SJCRH30 (cell line): ENCODE measurements at regions not wholly inside any gene's neighbourhood (a gene's known extent, or its start where the extent isn't known, plus 50 kb on each side); places are given as distances from the start of the nearest gene placed in this dataset.
A peak's percentile ranks its signal among the peaks of the same experiment; 100 is the strongest.

ENCODE experiments used
- DNase-seq, 2 experiments: peaks; one replicate each; pipeline ENCODE4 v3.0.0-alpha.2; 2015 to 2020
- H3K27ac ChIP-seq: fragments of 250-450 bp; sonication (Bioruptor Pico); 2 replicates; pipeline ENCODE4 v1.5.1; 2020; ENCODE audit warnings: mild to moderate bottlenecking, moderate library complexity
- H3K27me3 ChIP-seq: fragments of 250-450 bp; sonication (Bioruptor Pico); 2 replicates; pipeline ENCODE4 v1.5.1; 2020; ENCODE audit warnings: mild to moderate bottlenecking, moderate library complexity
- H3K36me3 ChIP-seq: fragments of 250-450 bp; sonication (Bioruptor Pico); 2 replicates; pipeline ENCODE4 v1.5.1; 2020; ENCODE audit warnings: mild to moderate bottlenecking, moderate library complexity
- H3K4me1 ChIP-seq: fragments of 250-450 bp; sonication (Bioruptor Pico); 2 replicates; pipeline ENCODE4 v1.5.1; 2020; ENCODE audit warnings: mild to moderate bottlenecking, moderate library complexity
- H3K4me3 ChIP-seq: fragments of 250-450 bp; sonication (Bioruptor Pico); 2 replicates; pipeline ENCODE4 v1.5.1; 2020; ENCODE audit warnings: mild to moderate bottlenecking, moderate library complexity
- H3K9me3 ChIP-seq: fragments of 250-450 bp; sonication (Bioruptor Pico); replicated peaks from 2 replicates; pipeline ENCODE4 v1.5.1; 2020; ENCODE audit warnings: mild to moderate bottlenecking, moderate library complexity

DNA sequence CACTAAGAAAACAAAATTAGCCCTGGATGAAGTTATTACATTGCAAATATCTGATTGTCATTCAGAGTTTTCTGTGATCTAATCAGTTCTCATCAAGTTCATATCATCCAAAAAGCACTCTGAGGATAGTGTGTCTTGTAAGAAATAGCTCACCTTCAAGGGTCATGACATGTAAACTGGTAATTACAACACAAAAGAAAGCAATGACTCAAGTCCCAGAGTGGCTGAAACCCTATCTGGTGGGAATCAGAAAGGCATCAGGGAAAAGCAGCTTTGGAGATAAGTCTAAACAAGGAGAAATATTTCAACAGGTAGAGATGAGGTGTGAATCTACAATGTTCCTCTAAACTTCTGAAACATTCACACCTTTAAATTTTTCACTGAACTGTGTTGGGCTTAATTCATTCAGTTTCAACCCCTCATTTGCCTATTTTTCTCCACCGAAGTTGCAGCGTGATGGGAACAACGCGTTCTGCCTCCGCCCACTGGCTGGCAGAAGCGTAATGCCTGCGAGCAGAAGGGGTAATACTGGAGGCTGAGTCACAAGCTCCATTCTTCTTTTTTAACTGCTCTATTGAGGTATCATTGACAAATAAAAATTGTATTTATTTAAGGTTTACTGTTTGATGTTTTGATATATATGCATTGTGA, 155.2 kb upstream of the IPO5 start:
- Histone ChIP-seq H3K4me3 (no peak overlapping the region), H3K36me3 (no peaks in the 10 kb centered on the region), H3K27ac (no peak overlapping the region), H3K9me3 (no peaks in the 10 kb centered on the region), H3K27me3 (no peaks in the 10 kb centered on the region), H3K4me1 (no peaks in the 10 kb centered on the region)
- DNase-seq = no peak

DNA sequence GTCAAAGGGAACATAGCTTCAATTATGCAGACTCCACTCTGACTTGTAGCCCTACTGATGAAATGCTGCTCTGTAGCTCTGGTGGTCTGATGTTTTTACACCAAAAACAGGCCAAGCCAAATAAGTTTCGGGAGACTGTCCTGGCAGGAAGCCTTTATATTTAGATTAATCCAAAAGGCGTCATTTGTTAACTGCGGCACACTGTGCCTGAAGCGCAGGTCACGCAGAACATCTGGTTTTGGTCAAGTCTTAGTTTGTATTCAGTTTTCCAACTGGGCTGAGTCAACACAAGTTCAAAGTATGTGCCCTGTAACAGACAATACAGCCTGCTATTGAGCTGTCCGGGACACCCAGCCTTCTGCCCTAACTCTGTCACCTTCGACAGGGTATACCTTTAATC, 154.6 kb upstream of the IPO5 start:
- DNase-seq = no peak
- H3K27me3 ChIP-seq = no peaks in the 10 kb centered on the region

DNA sequence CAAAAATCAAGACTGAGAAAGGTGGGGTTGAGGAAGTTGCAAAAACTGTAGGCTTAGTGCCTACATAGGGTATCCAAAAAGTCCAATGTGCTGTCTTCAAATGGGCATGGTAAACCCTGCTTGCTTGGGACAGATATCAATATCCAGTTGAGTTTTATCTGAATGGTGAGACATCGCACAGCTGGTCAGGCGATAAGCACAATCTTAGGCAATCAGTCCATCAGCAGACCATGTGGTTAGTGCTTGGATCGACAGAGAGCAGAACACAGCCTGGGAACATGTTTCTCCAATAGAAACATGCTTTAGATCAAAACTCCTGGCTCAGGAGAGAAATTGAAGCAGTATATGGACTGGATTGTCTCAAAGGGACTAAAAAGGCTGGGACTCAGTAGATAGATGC, 151.3 kb upstream of the IPO5 start:
- no peak for DNase-seq
- no peak overlapping the region for H3K4me3 ChIP-seq
- no peaks in the 10 kb centered on the region for H3K4me1 ChIP-seq
- H3K9me3 ChIP-seq = no peaks in the 10 kb centered on the region
- no peaks in the 10 kb centered on the region for H3K36me3 ChIP-seq
- H3K27ac ChIP-seq = no peak overlapping the region
- H3K27me3 ChIP-seq = no peaks in the 10 kb centered on the region

More for the DNA sequence above, 154.6 kb upstream of the IPO5 start:
- Histone ChIP-seq H3K36me3 (no peaks in the 10 kb centered on the region), H3K4me3 (no peak overlapping the region), H3K4me1 (no peaks in the 10 kb centered on the region), H3K9me3 (no peaks in the 10 kb centered on the region), H3K27ac (no peak overlapping the region)

DNA sequence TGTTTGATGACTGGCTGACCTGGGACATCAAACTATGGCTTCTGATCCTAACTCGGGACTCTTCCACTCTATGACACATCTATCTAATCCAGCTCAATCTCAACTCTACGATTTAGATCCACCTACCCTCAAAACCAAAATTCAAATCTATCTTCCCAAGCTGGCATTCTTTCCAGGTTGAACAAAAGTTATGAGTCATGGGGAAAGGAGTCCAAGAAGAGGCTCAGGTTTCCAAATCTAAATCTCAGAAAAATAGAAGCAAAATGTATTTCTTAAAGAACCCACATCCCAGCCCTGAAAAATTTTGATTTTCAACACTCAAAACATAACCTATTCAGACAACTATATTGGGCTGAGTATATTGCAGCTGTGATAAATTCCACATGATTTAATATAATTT, 143.9 kb upstream of the IPO5 start:
- no peak for DNase-seq
- Histone ChIP-seq H3K4me1 (no peaks in the 10 kb centered on the region; the same call in 1 of the 2 replicates), H3K36me3 (no peaks in the 10 kb centered on the region), H3K27me3 (no peaks in the 10 kb centered on the region), H3K27ac (no peak overlapping the region), H3K4me3 (no peak overlapping the region), H3K9me3 (no peaks in the 10 kb centered on the region; the same call in 1 of the 2 replicates)

DNA sequence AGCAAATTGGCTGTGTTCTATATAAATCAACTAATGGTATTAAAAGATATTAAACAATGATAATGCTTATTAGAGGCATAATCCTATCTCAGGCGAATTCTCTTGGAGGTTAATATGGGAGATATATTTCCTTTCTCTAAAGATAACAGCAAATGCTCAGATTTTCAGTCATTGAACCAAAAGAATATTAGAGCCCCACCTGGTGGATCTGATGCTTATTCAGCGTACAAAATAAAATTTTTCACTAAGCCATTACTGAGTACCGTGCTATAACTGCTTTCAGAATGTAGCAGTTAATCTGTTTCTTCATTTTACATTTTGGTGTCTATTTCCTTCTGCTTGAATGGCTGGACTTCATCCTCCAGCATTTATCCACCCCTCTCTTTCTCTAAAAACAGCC, 143.3 kb upstream of the IPO5 start:
- Histone ChIP-seq H3K27ac (no peak overlapping the region), H3K4me3 (no peak overlapping the region), H3K36me3 (no peaks in the 10 kb centered on the region), H3K4me1 (no peaks in the 10 kb centered on the region; the same call in 1 of the 2 replicates), H3K9me3 (no peaks in the 10 kb centered on the region; the same call in 1 of the 2 replicates), H3K27me3 (no peaks in the 10 kb centered on the region)
- peak in 1 of 2 experiments; percentile 30 for DNase-seq

DNA sequence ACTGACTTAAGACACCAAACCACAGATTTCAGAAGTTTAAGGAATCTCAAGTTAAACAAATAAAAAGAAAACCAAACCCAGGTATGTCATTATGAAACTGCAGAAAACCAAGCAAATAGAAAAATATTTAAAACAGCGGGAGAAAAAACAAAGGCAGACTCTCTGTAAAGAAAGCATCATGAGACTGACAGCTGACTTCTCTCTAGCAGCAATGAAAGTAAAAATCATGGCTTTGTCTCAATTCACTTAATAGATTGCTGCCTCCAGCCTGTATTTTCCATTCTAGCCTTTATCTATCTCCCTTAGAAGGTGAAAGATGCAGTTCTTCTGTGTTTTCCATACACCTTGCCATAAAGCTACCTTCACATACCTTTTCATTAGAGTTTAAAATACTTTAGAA, 131.1 kb upstream of the IPO5 start:
- Histone ChIP-seq H3K9me3 (no peaks in the 10 kb centered on the region), H3K27ac (no peak overlapping the region), H3K27me3 (no peaks in the 10 kb centered on the region), H3K36me3 (no peaks in the 10 kb centered on the region), H3K4me3 (no peak overlapping the region), H3K4me1 (no peaks in the 10 kb centered on the region)
- no peak for DNase-seq

DNA sequence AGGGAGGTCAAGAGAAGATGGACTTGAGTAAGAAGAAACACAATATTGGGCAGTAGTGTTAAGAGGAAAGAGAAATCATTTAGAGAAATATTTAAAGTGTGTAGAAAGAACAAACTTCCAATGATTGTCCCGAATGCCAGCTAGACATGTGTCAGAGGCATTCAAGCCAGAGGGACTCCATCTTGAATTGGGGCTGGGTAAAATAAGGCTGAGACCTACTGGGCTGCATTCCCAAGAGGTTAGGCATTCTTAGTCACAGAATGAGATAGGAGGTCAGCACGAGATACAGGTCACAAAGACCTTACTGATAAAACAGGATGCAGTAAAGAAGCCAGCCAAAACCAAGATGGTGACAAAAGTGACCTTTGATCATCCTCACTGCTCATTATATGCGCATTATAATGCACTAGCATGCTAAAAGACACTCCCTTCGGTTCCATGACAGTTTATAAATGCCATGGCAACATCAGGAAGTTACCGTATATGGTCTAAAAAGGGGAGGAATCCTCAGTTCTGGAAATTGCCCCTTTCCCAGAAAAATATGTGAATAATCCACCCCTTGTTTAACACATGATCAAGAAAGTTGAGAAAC, 127.0 kb upstream of the IPO5 start:
- H3K4me3 ChIP-seq = no peak overlapping the region
- no peaks in the 10 kb centered on the region for H3K9me3 ChIP-seq
- H3K27ac ChIP-seq = no peak overlapping the region
- no peak for DNase-seq
- no peaks in the 10 kb centered on the region for H3K4me1 ChIP-seq
- no peaks in the 10 kb centered on the region for H3K27me3 ChIP-seq
- no peaks in the 10 kb centered on the region for H3K36me3 ChIP-seq

DNA sequence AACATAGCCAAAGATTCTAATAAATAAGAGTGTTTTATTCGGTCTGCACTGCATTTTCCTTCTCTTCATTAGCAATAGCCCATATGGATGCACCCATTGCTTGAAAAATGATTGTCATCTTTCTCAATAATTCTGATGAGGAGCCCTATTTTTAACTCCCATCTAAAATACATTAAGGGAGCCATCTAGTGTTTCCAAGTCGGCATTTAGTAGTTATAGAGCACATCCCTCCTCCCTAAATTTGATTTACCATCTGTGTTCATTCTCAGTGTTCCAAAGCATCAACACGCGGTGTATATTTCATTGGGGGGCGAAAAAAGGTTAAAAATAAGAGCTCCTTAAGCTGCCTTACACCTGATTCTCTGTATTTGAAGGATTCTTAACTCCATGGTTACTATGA, 119.2 kb upstream of the IPO5 start:
- H3K4me1 ChIP-seq = no peaks in the 10 kb centered on the region
- H3K9me3 ChIP-seq = no peaks in the 10 kb centered on the region
- H3K27ac ChIP-seq = no peak overlapping the region
- H3K4me3 ChIP-seq = no peak overlapping the region
- no peaks in the 10 kb centered on the region for H3K27me3 ChIP-seq
- no peaks in the 10 kb centered on the region for H3K36me3 ChIP-seq
- no peak for DNase-seq

DNA sequence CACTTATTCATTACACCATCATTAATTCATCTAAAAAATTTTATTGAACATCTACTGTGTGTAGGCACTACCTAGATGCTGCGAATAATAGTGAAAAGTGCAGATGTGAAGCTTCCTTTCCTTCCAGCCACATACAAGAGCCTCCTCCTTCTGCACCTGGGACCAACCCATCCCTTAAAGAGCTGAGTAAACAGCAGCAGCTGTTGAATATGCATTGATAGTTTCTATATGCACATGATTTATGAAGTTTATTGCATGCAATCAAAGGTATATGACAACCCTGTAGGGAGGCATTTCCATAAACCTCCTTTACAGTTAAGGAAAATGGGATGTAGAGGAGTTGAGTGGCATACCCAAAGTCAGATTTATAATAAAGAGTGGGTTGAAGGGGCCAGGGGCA, 110.3 kb upstream of the IPO5 start:
- Histone ChIP-seq H3K4me1 (no peaks in the 10 kb centered on the region), H3K27me3 (no peaks in the 10 kb centered on the region), H3K36me3 (no peaks in the 10 kb centered on the region), H3K9me3 (no peaks in the 10 kb centered on the region), H3K4me3 (no peak overlapping the region), H3K27ac (no peak overlapping the region)
- DNase-seq = no peak

DNA sequence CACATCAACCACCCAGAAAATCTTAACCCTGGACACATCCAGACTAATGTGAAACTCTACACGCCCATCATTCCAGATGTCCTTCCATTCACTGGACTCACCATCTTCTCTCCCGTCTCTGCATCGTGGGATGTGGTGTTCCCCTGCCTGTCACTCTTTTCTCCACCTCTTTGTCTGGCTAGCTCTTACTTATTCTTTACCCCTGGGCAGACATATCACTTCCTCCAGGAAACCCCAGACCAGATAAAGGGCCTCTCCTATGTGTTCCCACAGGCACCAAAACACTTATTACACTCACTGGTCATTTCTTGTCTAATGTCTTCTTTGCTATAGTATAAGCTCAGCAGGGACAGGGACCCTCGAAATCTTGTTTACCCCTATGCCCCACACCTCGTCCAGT, 109.3 kb upstream of the IPO5 start:
- Histone ChIP-seq H3K9me3 (no peaks in the 10 kb centered on the region), H3K27ac (no peak overlapping the region), H3K4me1 (no peaks in the 10 kb centered on the region), H3K27me3 (no peaks in the 10 kb centered on the region), H3K36me3 (no peaks in the 10 kb centered on the region), H3K4me3 (no peak overlapping the region)
- no peak for DNase-seq

DNA sequence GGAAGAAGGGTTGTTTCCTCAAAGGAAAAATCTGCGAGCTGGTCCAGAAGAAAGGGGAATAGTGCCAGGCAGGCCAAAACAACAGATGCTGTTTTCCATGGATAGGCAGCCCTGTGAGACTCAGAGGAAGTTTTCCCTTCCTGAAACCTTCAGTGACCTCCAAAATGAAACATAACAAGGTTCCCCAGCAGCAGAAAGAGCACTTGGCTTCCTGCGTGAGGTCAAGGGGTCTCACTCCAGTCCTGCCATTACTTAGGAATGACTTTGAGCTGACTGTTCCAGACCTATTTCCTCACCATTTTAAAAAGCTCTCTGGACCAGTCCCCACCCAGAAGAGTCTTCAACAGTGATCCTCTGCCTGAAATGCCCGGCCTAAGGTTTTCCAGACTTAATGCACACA, 104.6 kb upstream of the IPO5 start:
- Histone ChIP-seq H3K4me1 (no peaks in the 10 kb centered on the region; the same call in 1 of the 2 replicates), H3K36me3 (no peaks in the 10 kb centered on the region), H3K27ac (no peak overlapping the region), H3K4me3 (no peak overlapping the region), H3K9me3 (no peaks in the 10 kb centered on the region), H3K27me3 (no peaks in the 10 kb centered on the region)
- no peak for DNase-seq

DNA sequence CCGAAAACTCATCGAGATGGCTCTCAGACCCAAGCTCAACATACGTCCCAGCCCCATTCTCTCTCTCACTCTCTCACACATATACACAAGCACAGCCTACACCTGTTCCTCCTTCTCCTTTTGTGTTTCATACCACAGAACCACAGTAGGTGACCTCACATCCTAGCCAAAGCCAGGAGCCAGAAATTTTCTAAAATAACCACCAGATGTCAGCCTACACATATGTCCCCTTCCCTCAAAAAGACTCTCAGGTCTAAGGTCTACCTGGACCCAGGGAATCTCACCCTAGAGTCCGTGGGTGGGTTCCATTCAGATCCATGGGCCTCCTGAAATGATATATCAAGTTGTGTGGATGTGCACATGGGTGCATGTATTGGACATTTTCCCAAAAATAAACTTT, 104.2 kb upstream of the IPO5 start:
- no peak overlapping the region for H3K4me3 ChIP-seq
- H3K9me3 ChIP-seq = no peaks in the 10 kb centered on the region
- no peaks in the 10 kb centered on the region for H3K36me3 ChIP-seq
- no peaks in the 10 kb centered on the region; the same call in 1 of the 2 replicates for H3K4me1 ChIP-seq
- no peak overlapping the region for H3K27ac ChIP-seq
- H3K27me3 ChIP-seq = no peaks in the 10 kb centered on the region
- peak; percentile 39 to 69 for DNase-seq

DNA sequence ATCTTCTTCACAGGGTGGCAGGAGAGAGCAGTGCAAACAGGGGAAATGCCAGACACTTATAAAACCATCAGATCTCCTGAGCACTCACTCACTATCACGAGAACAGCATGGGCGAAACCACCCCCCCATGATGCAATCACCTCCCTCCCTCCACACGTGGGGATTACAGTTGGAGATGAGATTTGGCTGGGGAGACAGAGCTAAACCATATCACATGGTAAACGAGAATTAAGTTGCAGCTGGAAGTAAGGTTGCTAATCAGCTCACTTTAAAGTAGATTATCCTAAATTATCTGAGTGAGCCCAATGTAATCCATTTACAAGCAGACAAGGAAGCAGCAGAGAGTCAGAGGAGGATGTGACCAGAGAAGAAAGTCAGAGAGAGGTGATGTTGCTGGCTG, 102.2 kb upstream of the IPO5 start:
- Histone ChIP-seq H3K27me3 (no peaks in the 10 kb centered on the region), H3K4me1 (peaks cover 5% of the 10 kb centered on the region; the same call in 1 of the 2 replicates), H3K4me3 (no peak overlapping the region), H3K9me3 (no peaks in the 10 kb centered on the region), H3K36me3 (no peaks in the 10 kb centered on the region), H3K27ac (no peak overlapping the region)
- no peak for DNase-seq

DNA sequence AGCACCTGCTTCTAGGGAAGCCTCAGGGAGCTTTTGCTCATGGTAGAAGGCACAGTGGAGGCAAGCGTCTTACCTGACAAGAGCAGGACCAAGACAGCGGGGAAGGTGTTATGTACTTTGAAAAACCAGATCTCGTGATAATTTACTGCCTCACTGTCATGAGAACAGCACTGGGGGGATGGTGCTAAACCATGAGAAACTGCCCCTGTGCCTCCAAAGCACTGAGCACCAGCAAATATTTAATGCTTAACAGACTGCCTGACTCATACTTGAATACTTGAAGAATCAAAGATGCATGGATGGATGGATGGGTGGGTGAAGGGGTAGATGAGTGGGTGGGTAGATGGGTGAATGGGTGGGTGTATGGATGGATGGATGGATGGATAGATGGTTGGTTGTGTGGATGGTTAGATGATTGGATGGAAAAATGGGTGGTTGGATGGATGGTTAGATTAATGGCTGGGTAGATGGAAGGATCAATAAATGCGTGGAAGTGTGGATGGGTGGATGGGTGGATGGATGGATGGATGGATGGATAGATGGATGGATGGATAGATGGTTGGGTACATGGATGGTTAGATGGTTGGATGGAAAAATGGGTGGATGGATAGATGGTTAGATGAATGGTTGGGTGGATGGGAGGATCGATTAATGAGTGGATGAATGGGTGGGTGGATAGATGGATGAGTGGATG, 101.1 kb upstream of the IPO5 start:
- H3K4me3 ChIP-seq = no peak overlapping the region
- peaks cover 5% of the 10 kb centered on the region; the same call in 1 of the 2 replicates for H3K4me1 ChIP-seq
- H3K36me3 ChIP-seq = no peaks in the 10 kb centered on the region
- H3K27me3 ChIP-seq = no peaks in the 10 kb centered on the region
- no peak overlapping the region for H3K27ac ChIP-seq
- no peak for DNase-seq
- H3K9me3 ChIP-seq = no peaks in the 10 kb centered on the region

DNA sequence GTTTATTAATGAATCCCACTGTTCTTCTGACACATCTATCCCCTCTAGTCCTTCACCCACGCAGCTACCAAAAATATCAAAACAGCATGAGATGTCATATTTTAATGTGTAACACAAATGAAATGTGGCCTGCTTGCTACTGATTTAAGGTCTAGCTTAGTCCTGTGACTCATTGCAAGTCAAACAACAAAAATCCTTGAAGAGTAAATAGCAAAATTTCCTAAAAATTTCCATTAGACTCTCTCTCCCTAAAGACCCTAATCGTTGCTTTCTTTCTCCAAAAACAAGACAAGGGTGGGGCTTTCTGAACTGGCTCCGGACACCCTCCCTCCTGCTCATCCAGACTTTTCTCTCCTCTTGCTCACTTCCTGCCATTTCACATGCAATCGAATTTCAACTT, 99.9 kb upstream of the IPO5 start:
- no peaks in the 10 kb centered on the region for H3K9me3 ChIP-seq
- no peak for DNase-seq
- no peak overlapping the region for H3K4me3 ChIP-seq
- H3K27ac ChIP-seq = no peak overlapping the region
- H3K27me3 ChIP-seq = no peaks in the 10 kb centered on the region
- H3K36me3 ChIP-seq = no peaks in the 10 kb centered on the region
- peaks cover 5% of the 10 kb centered on the region; the same call in 1 of the 2 replicates for H3K4me1 ChIP-seq
